Endothelial cell of umbilical vein (primary cell): ENCODE measurements at regions not wholly inside any gene's neighbourhood (a gene's known extent, or its start where the extent isn't known, plus 50 kb on each side); places are given as distances from the start of the nearest gene placed in this dataset.

Experiments
- BruUV-seq: library from RNA; stranded (reverse); fragments of 400-500 nt; replicated peaks from 2 replicates; lab custom pipeline; 2021; lab: Mats Ljungman, UMichigan
- CTCF ChIA-PET: fragments of 300-600, 350-600 bp; sonication (Branson Sonifier 250); formaldehyde crosslinking; loops from one replicate; lab custom pipeline; 2021; ENCODE audit warnings: antibody characterized with exemption, inconsistent platforms; lab: Charles Lee
- POLR2A ChIA-PET: fragments of 300-600, 350-600 bp; sonication (Branson Sonifier 250); formaldehyde crosslinking; loops from one replicate; lab custom pipeline; 2021; ENCODE audit warnings: antibody characterized with exemption, inconsistent platforms; lab: Charles Lee
- DNase-seq: peaks from one replicate; pipeline ENCODE4 v3.0.0-alpha.2; 2011; ENCODE audit warnings: low read depth, low spot score
- FAIRE-seq: peaks from 2 replicates; lab custom pipeline; 2011; peaks lifted over from hg19 to GRCh38; lab: Jason Lieb, UNC
- H2AFZ ChIP-seq: 2 replicates; pipeline ENCODE4 v1.6.0; 2012; ENCODE audit warnings: low read depth, low read length, control low read depth, inconsistent platforms
- H3K27ac ChIP-seq: 2 replicates; pipeline ENCODE4 v1.5.1; 2011; ENCODE audit warnings: low read depth, mild to moderate bottlenecking, control low read depth, low read length, moderate library complexity; ENCODE audit not compliant: insufficient read depth
- H3K27me3 ChIP-seq, 2 experiments: 2 replicates each; pipeline versions ENCODE4 v1.6.0 to v1.6.1; 2011; ENCODE audit warnings: low read length in 2 of 2, mixed read lengths in 1 of 2; ENCODE audit not compliant: control insufficient read depth in 2 of 2, insufficient read depth in 2 of 2
- H3K36me3 ChIP-seq, 2 experiments: 2 replicates in 1 of 2; 3 replicates in 1 of 2; pipeline ENCODE4 v1.5.1; 2011; ENCODE audit warnings: low read length in 2 of 2, mild to moderate bottlenecking in 1 of 2, moderate library complexity in 1 of 2; ENCODE audit not compliant: control insufficient read depth in 2 of 2, insufficient read depth in 2 of 2; ENCODE audit errors: extremely low read depth in 1 of 2
- H3K4me1 ChIP-seq: 3 replicates; pipeline ENCODE4 v1.5.1; 2011; ENCODE audit warnings: mild to moderate bottlenecking, low read length; ENCODE audit not compliant: control insufficient read depth, insufficient read depth; ENCODE audit errors: extremely low read depth
- H3K4me2 ChIP-seq: 2 replicates; pipeline ENCODE4 v1.6.1; 2011; ENCODE audit warnings: low read length, control low read depth, mixed read lengths; ENCODE audit not compliant: insufficient read depth
- H3K4me3 ChIP-seq, 3 experiments: fragments of 200-600 bp in 1 of 3; sonication (generic), shearing (Covaris generic) in 1 of 3; replicated peaks in 1 of 3; 2 replicates each; pipeline ENCODE4 v1.5.1; 2011 to 2016; ENCODE audit warnings: control low read depth in 3 of 3, low read length in 3 of 3, mild to moderate bottlenecking in 2 of 3, inconsistent platforms in 1 of 3, low read depth in 1 of 3, moderate library complexity in 1 of 3; ENCODE audit not compliant: insufficient read depth in 1 of 3
- H3K79me2 ChIP-seq: 2 replicates; pipeline ENCODE4 v1.6.0; 2012; ENCODE audit warnings: low read length, inconsistent platforms; ENCODE audit not compliant: control insufficient read depth, insufficient read depth
- H3K9ac ChIP-seq: replicated peaks from 2 replicates; pipeline ENCODE3; 2011; ENCODE audit warnings: low read length, control low read depth; ENCODE audit not compliant: insufficient read depth; ENCODE audit errors: extremely low read depth
- H3K9me1 ChIP-seq: replicated peaks from 3 replicates; pipeline ENCODE4 v1.6.0; 2011; ENCODE audit warnings: mild to moderate bottlenecking, low read length; ENCODE audit not compliant: control insufficient read depth, insufficient read depth; ENCODE audit errors: extremely low read depth
- H3K9me3 ChIP-seq: replicated peaks from 2 replicates; pipeline ENCODE4 v1.5.1; 2012; ENCODE audit warnings: low read length, inconsistent platforms; ENCODE audit not compliant: control insufficient read depth, insufficient read depth
- H4K20me1 ChIP-seq: replicated peaks from 2 replicates; pipeline ENCODE3; 2011; ENCODE audit warnings: mild to moderate bottlenecking, low read length; ENCODE audit not compliant: control insufficient read depth, insufficient read depth; ENCODE audit errors: extremely low read depth
- CTCF ChIP-seq, 2 donors: IDR thresholded peaks; 1 replicate in 1 of 2; 2 replicates in 1 of 2; pipeline ENCODE4 v1.5.1; 2011; ENCODE audit warnings: low read length in 2 of 2, mild to moderate bottlenecking in 2 of 2, moderate library complexity in 2 of 2, control low read depth in 1 of 2, inconsistent platforms in 1 of 2, low read depth in 1 of 2; ENCODE audit not compliant: insufficient read depth in 1 of 2; ENCODE audit errors: extremely low read depth in 1 of 2
- EZH2 ChIP-seq: IDR thresholded peaks from 2 replicates; pipeline ENCODE4 v1.6.1; 2012; ENCODE audit warnings: borderline replicate concordance, low read depth, mild to moderate bottlenecking, moderate library complexity, low read length, inconsistent platforms; ENCODE audit not compliant: severe bottlenecking
- FOS ChIP-seq: IDR thresholded peaks from 2 replicates; pipeline ENCODE4 v1.6.1; 2011; ENCODE audit warnings: mild to moderate bottlenecking, low read length, moderate library complexity, borderline replicate concordance; ENCODE audit not compliant: insufficient read depth
- GATA2 ChIP-seq: IDR thresholded peaks from 2 replicates; pipeline ENCODE4 v1.7.0; 2011; ENCODE audit warnings: low read depth, mild to moderate bottlenecking, moderate library complexity, mixed read lengths, low read length; ENCODE audit not compliant: insufficient read length, insufficient read depth
- JUN ChIP-seq: IDR thresholded peaks from 2 replicates; pipeline ENCODE4 v1.6.1; 2011; ENCODE audit warnings: borderline replicate concordance, low read depth; ENCODE audit not compliant: insufficient read length, insufficient read depth
- MYC ChIP-seq: IDR thresholded peaks from one replicate; pipeline ENCODE4 v1.6.1; 2011; ENCODE audit warnings: mild to moderate bottlenecking, low read depth, low read length
- POLR2A ChIP-seq: IDR thresholded peaks from 2 replicates; pipeline ENCODE4 v1.6.1; 2012; ENCODE audit warnings: low read depth, mild to moderate bottlenecking, control low read depth, low read length
- POLR2AphosphoS5 ChIP-seq: IDR thresholded peaks from 2 replicates; pipeline ENCODE4 v1.6.1; 2012; ENCODE audit warnings: low read depth, mild to moderate bottlenecking, control low read depth, low read length, moderate library complexity; ENCODE audit not compliant: insufficient read depth
- dilution Hi-C: fragments of 300-500 bp; cut with MboI; formaldehyde crosslinking; loops from one replicate; pipeline ENCODE4 v1.15.0; 2019; ENCODE audit warnings: low sequenced_read_pairs; ENCODE audit not compliant: extremely low pct_ligation_motif_present
- intact Hi-C: fragments of 100-400 bp; cut with micrococcal nuclease; formaldehyde crosslinking; loops from one replicate; pipeline ENCODE4 v1.10.0; 2022
- TF ChIP-seq, protein P1 (sequence below): IDR thresholded peaks from 2 replicates; pipeline ENCODE4 v1.6.1; 2011; ENCODE audit not compliant: insufficient read depth, insufficient read length

- CTCF ChIA-PET = no interaction called here
- Histone ChIP-seq H3K9ac (no peak overlapping the region), H4K20me1 (no peaks in the 10 kb centered on the region), H3K79me2 (no peaks in the 10 kb centered on the region), H3K27me3 (no peaks in the 10 kb centered on the region), H3K4me2 (no peak overlapping the region), H2AFZ (no peak overlapping the region), H3K36me3 (no peaks in the 10 kb centered on the region), H3K9me3 (peaks cover 6% of the 10 kb centered on the region), H3K4me3 (no peak overlapping the region), H3K9me1 (no peaks in the 10 kb centered on the region), H3K4me1 (no peaks in the 10 kb centered on the region), H3K27ac (no peak overlapping the region)
- dilution Hi-C loops = no loop called here
- TF ChIP-seq FOS (no peak), JUN (no peak), EZH2 (no peak), CTCF (IDR thresholded peaks at IDR 0.05; ENCODE audit: extremely low read depth in 1 of 2, insufficient read depth in 1 of 2, low read depth in 1 of 2, low read length in 2 of 2) (no peak), GATA2 (no peak), POLR2A (no peak), POLR2AphosphoS5 (no peak), MYC (no peak)
- TF ChIP-seq, protein P1, sequence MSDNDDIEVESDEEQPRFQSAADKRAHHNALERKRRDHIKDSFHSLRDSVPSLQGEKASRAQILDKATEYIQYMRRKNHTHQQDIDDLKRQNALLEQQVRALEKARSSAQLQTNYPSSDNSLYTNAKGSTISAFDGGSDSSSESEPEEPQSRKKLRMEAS = no peak
- no TSS peak for BruUV-seq
- intact Hi-C loops = no loop called here
- POLR2A ChIA-PET = no interaction called here
- no peak for FAIRE-seq
- DNase-seq = no peak
Measured at GRCh38 chr13:111626371-111627305, 306.2 kb downstream of the TEX29 start.
